Gastrocnemius medialis (tissue), 4 donors: ENCODE measurements at regions not wholly inside any gene's neighbourhood (a gene's known extent, or its start where the extent isn't known, plus 50 kb on each side); places are given as distances from the start of the nearest gene placed in this dataset.

Experiments
- POLR2A ChIP-seq, 2 donors: fragments of 450-650 bp; IDR thresholded peaks; one replicate each; pipeline ENCODE4 v1.6.1; 2017; ENCODE audit warnings: antibody characterized with exemption in 2 of 2, mild to moderate bottlenecking in 2 of 2, moderate library complexity in 2 of 2
- TF ChIP-seq, protein P1 (sequence below), 5 experiments: fragments of 450-650 bp in 3 of 5; fragments of 200-600 bp in 2 of 5; sonication (generic) in 2 of 5; IDR thresholded peaks in 4 of 5; conservative IDR thresholded peaks in 1 of 5; 1 replicate in 4 of 5; 2 replicates in 1 of 5; pipeline ENCODE4 v1.5.1; 2016 to 2019; ENCODE audit warnings: antibody characterized with exemption in 5 of 5, mild to moderate bottlenecking in 3 of 5, moderate library complexity in 3 of 5

DNA sequence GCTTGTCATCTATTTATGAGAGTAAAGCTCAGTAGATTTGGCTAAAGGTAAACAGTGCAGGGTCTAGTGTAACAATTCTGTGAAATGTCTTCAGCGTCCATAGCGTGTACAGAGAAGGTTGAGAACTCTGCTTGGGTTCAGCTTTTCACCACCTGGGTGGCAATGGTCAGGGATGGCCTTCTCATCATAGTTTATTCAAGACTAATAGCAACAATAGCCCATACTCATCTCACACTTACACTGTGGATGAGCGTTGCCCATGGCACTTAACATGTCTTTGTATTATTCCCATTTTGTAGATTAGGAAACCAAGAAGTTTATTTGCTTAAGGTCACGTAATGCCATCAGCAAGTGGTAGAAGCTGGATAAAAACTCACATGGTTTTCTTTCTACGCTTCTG, 106.8 kb upstream of the RND3 start:
- TF ChIP-seq, protein P1, sequence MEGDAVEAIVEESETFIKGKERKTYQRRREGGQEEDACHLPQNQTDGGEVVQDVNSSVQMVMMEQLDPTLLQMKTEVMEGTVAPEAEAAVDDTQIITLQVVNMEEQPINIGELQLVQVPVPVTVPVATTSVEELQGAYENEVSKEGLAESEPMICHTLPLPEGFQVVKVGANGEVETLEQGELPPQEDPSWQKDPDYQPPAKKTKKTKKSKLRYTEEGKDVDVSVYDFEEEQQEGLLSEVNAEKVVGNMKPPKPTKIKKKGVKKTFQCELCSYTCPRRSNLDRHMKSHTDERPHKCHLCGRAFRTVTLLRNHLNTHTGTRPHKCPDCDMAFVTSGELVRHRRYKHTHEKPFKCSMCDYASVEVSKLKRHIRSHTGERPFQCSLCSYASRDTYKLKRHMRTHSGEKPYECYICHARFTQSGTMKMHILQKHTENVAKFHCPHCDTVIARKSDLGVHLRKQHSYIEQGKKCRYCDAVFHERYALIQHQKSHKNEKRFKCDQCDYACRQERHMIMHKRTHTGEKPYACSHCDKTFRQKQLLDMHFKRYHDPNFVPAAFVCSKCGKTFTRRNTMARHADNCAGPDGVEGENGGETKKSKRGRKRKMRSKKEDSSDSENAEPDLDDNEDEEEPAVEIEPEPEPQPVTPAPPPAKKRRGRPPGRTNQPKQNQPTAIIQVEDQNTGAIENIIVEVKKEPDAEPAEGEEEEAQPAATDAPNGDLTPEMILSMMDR (IDR thresholded peaks at IDR 0.05 in 4 of 5, conservative IDR thresholded peaks at IDR 0.05 in 1 of 5) = no peak
- no peak for TF ChIP-seq POLR2A (IDR thresholded peaks at IDR 0.05)
